ENCODE measurements at regions not wholly inside any gene's neighbourhood (a gene's known extent, or its start where the extent isn't known, plus 50 kb on each side); places are given as distances from the start of the nearest gene placed in this dataset.

GRCh38 chr10:71072131-71072822, 140.1 kb upstream of the UNC5B start:
- H3K27me3 ChIP-seq (ENCODE audit: insufficient read depth, low read length): 0 out of 2 replicates have a peak, but pooled peaks cover 5% of the 10 kb centered on the region
- ChIA-PET RAD21 (ENCODE audit: low non-redundant PET in 1 of 2, low total read pairs in 2 of 2, uncharacterized antibody in 2 of 2, unreplicated experiment in 2 of 2) (no interaction called here), CTCF (no interaction called here), POLR2A (no interaction called here)
- no peak overlapping the region for H3K9ac ChIP-seq (ENCODE audit: low read length)
- H3K27ac ChIP-seq (ENCODE audit: low read depth, low read length): no peak overlapping the region
- no peaks in the 10 kb centered on the region for H3K9me2 ChIP-seq (ENCODE audit: insufficient read depth)
- H3K4me3 ChIP-seq (replicated peaks in 1 of 2; ENCODE audit: low read depth in 1 of 2, low read length in 2 of 2): no peak overlapping the region
- intact Hi-C loops (cut with micrococcal nuclease): no loop called here
- no TSS peak for BruUV-seq (replicated peaks)
- DNase-seq (ENCODE audit: low read depth, low spot score): no peak
- no peaks in the 10 kb centered on the region for H3K79me2 ChIP-seq (ENCODE audit: insufficient read depth, low read length)
- peaks cover 0 to 9% of the 10 kb centered on the region in 2 experiments; a peak in 2 of 4 replicates for H3K4me1 ChIP-seq (ENCODE audit: control insufficient read depth in 1 of 2, insufficient read depth in 2 of 2, low read length in 2 of 2)
- H2AFZ ChIP-seq (ENCODE audit: low read depth, low read length, poor library complexity, severe bottlenecking): no peak overlapping the region
- no peaks in the 10 kb centered on the region for H3K36me3 ChIP-seq (ENCODE audit: control insufficient read depth in 1 of 2, insufficient read depth in 2 of 2, low read length in 2 of 2)
- H3K4me2 ChIP-seq (ENCODE audit: low read length): no peak overlapping the region
- no peaks in the 10 kb centered on the region for H3K9me3 ChIP-seq (ENCODE audit: control insufficient read depth in 1 of 2, insufficient read depth in 1 of 2, low read depth in 1 of 2, low read length in 2 of 2)
- no peaks in the 10 kb centered on the region for H4K20me1 ChIP-seq (ENCODE audit: insufficient read depth)
- TF ChIP-seq SRF (IDR thresholded peaks at IDR 0.05; ENCODE audit: low read depth) (no peak), MAX (IDR thresholded peaks at IDR 0.05) (no peak), RAD21 (IDR thresholded peaks at IDR 0.05; ENCODE audit: low read depth) (no peak), ELF1 (IDR thresholded peaks at IDR 0.05; ENCODE audit: borderline replicate concordance, low read depth) (no peak)
- ATAC-seq: no peak

GRCh38 chr10:71072823-71073210, 139.6 kb upstream of the UNC5B start:
- no TSS peak for BruUV-seq (replicated peaks)
- CTCF ChIA-PET: no interaction called here
- POLR2A ChIA-PET: no interaction called here
- Histone ChIP-seq H3K4me3 (replicated peaks in 1 of 2; ENCODE audit: low read depth in 1 of 2, low read length in 2 of 2) (no peak overlapping the region), H3K79me2 (ENCODE audit: insufficient read depth, low read length) (no peaks in the 10 kb centered on the region), H3K27me3 (ENCODE audit: insufficient read depth, low read length) (0 out of 2 replicates have a peak, but pooled peaks cover 5% of the 10 kb centered on the region), H2AFZ (ENCODE audit: low read depth, low read length, poor library complexity, severe bottlenecking) (no peak overlapping the region), H4K20me1 (ENCODE audit: insufficient read depth) (no peaks in the 10 kb centered on the region), H3K36me3 (ENCODE audit: control insufficient read depth in 1 of 2, insufficient read depth in 2 of 2, low read length in 2 of 2) (no peaks in the 10 kb centered on the region), H3K9me2 (ENCODE audit: insufficient read depth) (no peaks in the 10 kb centered on the region), H3K9ac (ENCODE audit: low read length) (no peak overlapping the region), H3K4me1 (ENCODE audit: control insufficient read depth in 1 of 2, insufficient read depth in 2 of 2, low read length in 2 of 2) (peaks cover 0 to 9% of the 10 kb centered on the region in 2 experiments; a peak in 2 of 4 replicates), H3K4me2 (ENCODE audit: low read length) (no peak overlapping the region), H3K9me3 (ENCODE audit: control insufficient read depth in 1 of 2, insufficient read depth in 1 of 2, low read depth in 1 of 2, low read length in 2 of 2) (no peaks in the 10 kb centered on the region), H3K27ac (ENCODE audit: low read depth, low read length) (no peak overlapping the region)
- DNase-seq (ENCODE audit: low read depth, low spot score): no peak
- intact Hi-C loops (cut with micrococcal nuclease): no loop called here
- RAD21 ChIA-PET (ENCODE audit: low non-redundant PET in 1 of 2, low total read pairs in 2 of 2, uncharacterized antibody in 2 of 2, unreplicated experiment in 2 of 2): no interaction called here
- no peak for ATAC-seq
- TF ChIP-seq MAX (IDR thresholded peaks at IDR 0.05) (no peak), SIN3A (IDR thresholded peaks at IDR 0.05; ENCODE audit: low read depth) (no peak), POLR2AphosphoS5 (IDR thresholded peaks at IDR 0.05; ENCODE audit: low read depth, low read length) (no peak), ELF1 (IDR thresholded peaks at IDR 0.05; ENCODE audit: borderline replicate concordance, low read depth) (no peak), ATF3 (IDR thresholded peaks at IDR 0.05) (no peak), CBX3 (IDR thresholded peaks at IDR 0.05; ENCODE audit: low read depth) (no peak), ZBTB33 (IDR thresholded peaks at IDR 0.05; ENCODE audit: extremely low read depth, insufficient replicate concordance, low read length) (no peak), FOSL1 (IDR thresholded peaks at IDR 0.05; ENCODE audit: low read depth) (no peak), CTCF (IDR thresholded peaks at IDR 0.05 in 2 of 3, conservative IDR thresholded peaks at IDR 0.05 in 1 of 3; ENCODE audit: borderline replicate concordance in 1 of 3, insufficient read depth in 1 of 3, low read depth in 2 of 3, low read length in 2 of 3) (no peak)

Data from HCT116 (cell line).